DND-41 (cell line): ENCODE measurements at regions not wholly inside any gene's neighbourhood (a gene's known extent, or its start where the extent isn't known, plus 50 kb on each side); places are given as distances from the start of the nearest gene placed in this dataset.

Source experiments
- ATAC-seq: fragments of 200-7000 bp; cut with Tn5 transposase; 3 replicates; pipeline ENCODE4 v1.9.1; 2021; ENCODE audit warnings: low read depth; ENCODE audit not compliant: insufficient read depth
- DNase-seq: peaks from one replicate; pipeline ENCODE4 v3.0.0-alpha.2; 2020
- H2AFZ ChIP-seq: 2 replicates; pipeline ENCODE4 v1.6.0; 2012; ENCODE audit warnings: low read depth, low read length
- H3K27ac ChIP-seq: 2 replicates; pipeline ENCODE4 v1.5.1; 2012; ENCODE audit warnings: low read length, inconsistent platforms
- H3K27me3 ChIP-seq: fragments of 200-600 bp; sonication (generic); 2 replicates; pipeline ENCODE4 v1.6.0; 2012; ENCODE audit warnings: low read length, mild to moderate bottlenecking, inconsistent platforms; ENCODE audit not compliant: insufficient read depth, poor library complexity
- H3K36me3 ChIP-seq: 2 replicates; pipeline ENCODE4 v1.5.1; 2012; ENCODE audit warnings: low read length, inconsistent platforms; ENCODE audit not compliant: insufficient read depth
- H3K4me1 ChIP-seq: 2 replicates; pipeline ENCODE4 v1.5.1; 2012; ENCODE audit warnings: mild to moderate bottlenecking, low read length; ENCODE audit not compliant: insufficient read depth
- H3K4me2 ChIP-seq: 2 replicates; pipeline ENCODE4 v1.6.0; 2012; ENCODE audit warnings: mild to moderate bottlenecking, moderate library complexity, low read length, inconsistent platforms; ENCODE audit not compliant: insufficient read depth
- H3K4me3 ChIP-seq, 2 experiments: fragments of 200-600 bp in 1 of 2; shearing (Covaris generic) in 1 of 2; 2 replicates each; pipeline ENCODE4 v1.5.1; 2012 to 2016; ENCODE audit warnings: inconsistent platforms in 2 of 2, low read length in 2 of 2, mild to moderate bottlenecking in 2 of 2, low read depth in 1 of 2, moderate library complexity in 1 of 2
- H3K79me2 ChIP-seq: 2 replicates; pipeline ENCODE4 v1.6.0; 2012; ENCODE audit warnings: low read length, inconsistent platforms; ENCODE audit not compliant: insufficient read depth
- H3K9ac ChIP-seq: 2 replicates; pipeline ENCODE4 v1.6.0; 2012; ENCODE audit warnings: low read depth, mild to moderate bottlenecking, inconsistent platforms, low read length, moderate library complexity
- H3K9me3 ChIP-seq: 2 replicates; pipeline ENCODE4 v1.5.1; 2012; ENCODE audit warnings: low read length, moderate library complexity, mild to moderate bottlenecking, inconsistent platforms; ENCODE audit not compliant: insufficient read depth, severe bottlenecking
- H4K20me1 ChIP-seq: 2 replicates; pipeline ENCODE4 v1.6.0; 2012; ENCODE audit warnings: low read length; ENCODE audit not compliant: insufficient read depth
- CTCF ChIP-seq: IDR thresholded peaks from 2 replicates; pipeline ENCODE4 v1.5.1; 2012; ENCODE audit warnings: borderline replicate concordance, low read length, moderate library complexity, mild to moderate bottlenecking; ENCODE audit not compliant: poor library complexity, severe bottlenecking; ENCODE audit errors: extremely low read depth
- EZH2 ChIP-seq: IDR thresholded peaks from 3 replicates; pipeline ENCODE4 v1.6.1; 2012; ENCODE audit warnings: borderline replicate concordance, low read depth, mild to moderate bottlenecking, moderate library complexity, low read length, inconsistent platforms; ENCODE audit not compliant: severe bottlenecking

DNA sequence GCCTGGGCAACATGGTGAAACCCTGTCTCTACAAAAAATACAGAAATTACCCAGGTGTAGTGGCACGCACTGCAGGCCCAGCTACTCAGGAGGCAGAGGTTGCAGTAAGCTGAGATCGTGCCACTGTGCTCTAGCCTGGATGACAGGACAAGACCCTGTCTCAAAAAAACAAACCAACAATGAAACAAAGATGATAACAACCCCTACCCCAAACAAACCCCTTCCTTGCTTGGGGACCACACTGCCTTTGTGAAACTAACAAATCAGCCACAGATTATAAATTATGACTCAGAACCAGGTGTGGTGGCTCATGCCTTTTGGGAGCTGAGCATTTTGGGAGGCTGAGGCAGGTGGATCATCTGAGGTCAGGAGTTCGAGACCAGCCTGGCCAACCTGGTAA lies 75.3 kb upstream of the RPH3AL start:
- no peaks in the 10 kb centered on the region for H3K79me2 ChIP-seq
- H3K4me1 ChIP-seq = no peaks in the 10 kb centered on the region
- DNase-seq = no peak
- ATAC-seq = no peak
- H3K27me3 ChIP-seq = no peaks in the 10 kb centered on the region
- H3K36me3 ChIP-seq = no peaks in the 10 kb centered on the region
- no peak overlapping the region for H3K4me2 ChIP-seq
- no peak overlapping the region for H3K4me3 ChIP-seq
- H4K20me1 ChIP-seq = no peaks in the 10 kb centered on the region
- H3K27ac ChIP-seq = no peak overlapping the region
- TF ChIP-seq CTCF = no peak
- TF ChIP-seq EZH2 = no peak
- no peak overlapping the region for H3K9ac ChIP-seq
- no peak overlapping the region for H2AFZ ChIP-seq
- H3K9me3 ChIP-seq = peaks cover 11% of the 10 kb centered on the region

- ATAC-seq (no peak), DNase-seq (no peak)
- Histone ChIP-seq H3K4me3 (no peak overlapping the region), H3K36me3 (no peaks in the 10 kb centered on the region), H3K4me2 (no peak overlapping the region), H3K4me1 (no peaks in the 10 kb centered on the region), H2AFZ (no peak overlapping the region), H3K27ac (no peak overlapping the region), H4K20me1 (no peaks in the 10 kb centered on the region), H3K9me3 (peaks cover 11% of the 10 kb centered on the region), H3K9ac (no peak overlapping the region), H3K79me2 (no peaks in the 10 kb centered on the region), H3K27me3 (no peaks in the 10 kb centered on the region)
- TF ChIP-seq EZH2 (no peak), CTCF (no peak)
Measured at GRCh38 chr17:427327-427726, 74.7 kb upstream of the RPH3AL start.

DNA sequence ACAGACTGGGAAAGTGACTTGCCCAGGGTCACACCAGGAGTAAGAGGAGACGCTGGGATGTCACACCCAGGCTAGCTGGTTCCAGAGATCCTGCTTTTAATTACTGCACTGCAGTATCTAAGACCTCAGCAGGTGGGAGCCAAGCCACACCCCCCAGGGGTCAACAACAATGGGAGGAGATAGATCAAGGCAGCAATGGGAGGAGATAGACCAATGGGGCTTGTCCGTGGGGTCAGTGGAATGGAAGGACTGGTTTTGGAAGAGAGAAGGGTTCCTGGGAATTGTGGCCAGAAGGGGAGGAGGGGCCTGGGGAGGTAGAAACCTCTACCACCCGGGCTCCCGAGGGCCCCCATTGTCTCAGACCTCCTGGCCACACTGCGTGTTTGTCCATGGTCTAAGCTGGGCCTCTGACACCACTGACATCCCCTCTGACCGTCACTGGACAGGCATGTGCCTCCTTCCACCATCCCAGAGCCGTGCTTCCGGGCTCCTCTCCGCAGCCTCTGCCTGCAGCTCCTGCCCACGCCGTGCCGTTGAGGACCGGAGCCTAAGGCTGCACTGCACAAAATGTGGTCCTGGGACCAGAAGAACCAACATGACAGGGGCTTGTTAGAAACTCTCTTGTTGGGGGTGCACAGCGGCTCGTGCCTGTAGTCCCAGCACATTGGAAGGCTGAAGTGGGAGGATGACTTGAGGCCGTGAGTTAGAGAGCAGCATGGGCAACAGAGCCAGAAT lies 69.8 kb upstream of the RPH3AL start:
- Histone ChIP-seq H2AFZ (no peak overlapping the region), H3K36me3 (no peaks in the 10 kb centered on the region), H3K9me3 (no peaks in the 10 kb centered on the region), H3K4me1 (peaks cover 23% of the 10 kb centered on the region), H3K4me2 (no peak overlapping the region), H3K27ac (no peak overlapping the region), H3K9ac (no peak overlapping the region), H4K20me1 (no peaks in the 10 kb centered on the region), H3K27me3 (no peaks in the 10 kb centered on the region), H3K4me3 (no peak overlapping the region), H3K79me2 (no peaks in the 10 kb centered on the region)
- DNase-seq (no peak), ATAC-seq (no peak)
- no peak for TF ChIP-seq CTCF
- TF ChIP-seq EZH2 = no peak

GRCh38 chr17:420479-421175 lies 68.0 kb upstream of the RPH3AL start:
- Histone ChIP-seq H3K36me3 (no peaks in the 10 kb centered on the region), H2AFZ (no peak overlapping the region), H3K27me3 (no peaks in the 10 kb centered on the region), H4K20me1 (no peaks in the 10 kb centered on the region), H3K4me3 (no peak overlapping the region), H3K9ac (no peak overlapping the region), H3K4me1 (peaks cover 23% of the 10 kb centered on the region), H3K27ac (no peak overlapping the region), H3K79me2 (no peaks in the 10 kb centered on the region), H3K4me2 (no peak overlapping the region), H3K9me3 (no peaks in the 10 kb centered on the region)
- no peak for ATAC-seq
- TF ChIP-seq EZH2 = no peak
- no peak for TF ChIP-seq CTCF
- no peak for DNase-seq
